Left renal cortex interstitium (tissue), 4 donors: ENCODE measurements at regions not wholly inside any gene's neighbourhood (a gene's known extent, or its start where the extent isn't known, plus 50 kb on each side); places are given as distances from the start of the nearest gene placed in this dataset.
"Not testable (repeated sequence)": the region's sequence is repeated elsewhere in the genome, so short reads cannot be mapped to it uniquely, and the experiment has no call there.

Experiments used
- DNase-seq, 4 donors: peaks; one replicate each; pipeline ENCODE4 v3.0.0-alpha.2; 2013; ENCODE audit warnings: low read depth in 4 of 4, low spot score in 2 of 4, missing footprints in 1 of 4

- no peak for DNase-seq
These were observed 183.9 kb upstream of the PCDH7 start for GRCh38 chr4:30536231-30536630.

- no peak for DNase-seq
These were observed 182.7 kb upstream of the PCDH7 start for GRCh38 chr4:30537456-30537855.

GRCh38 chr4:30538794-30539193 is 181.4 kb upstream of the PCDH7 start:
- no peak for DNase-seq

- no peak for DNase-seq
These were observed 177.1 kb upstream of the PCDH7 start for GRCh38 chr4:30543057-30543456.

GRCh38 chr4:30553151-30553550 is 167.0 kb upstream of the PCDH7 start:
- DNase-seq: no peak

- no peak for DNase-seq
These were observed 166.5 kb upstream of the PCDH7 start for GRCh38 chr4:30553706-30554105.

- DNase-seq: no peak
These were observed 164.4 kb upstream of the PCDH7 start for GRCh38 chr4:30555775-30556174.

- no peak for DNase-seq
These were observed 160.7 kb upstream of the PCDH7 start for GRCh38 chr4:30559481-30559880.

GRCh38 chr4:30586850-30587249 is 133.3 kb upstream of the PCDH7 start:
- DNase-seq: no peak

GRCh38 chr4:30589669-30590068 is 130.5 kb upstream of the PCDH7 start:
- not testable (repeated sequence) for DNase-seq

GRCh38 chr4:30600246-30601017 is 119.7 kb upstream of the PCDH7 start:
- no peak for DNase-seq

- DNase-seq: no peak
These were observed 118.9 kb upstream of the PCDH7 start for GRCh38 chr4:30601070-30601865.

GRCh38 chr4:30605616-30606190 is 114.5 kb upstream of the PCDH7 start:
- DNase-seq: no peak

- DNase-seq: no peak
These were observed 109.8 kb upstream of the PCDH7 start for GRCh38 chr4:30610361-30610760.

- no peak for DNase-seq
These were observed 105.4 kb upstream of the PCDH7 start for GRCh38 chr4:30614771-30615170.

- no peak for DNase-seq
These were observed 103.1 kb upstream of the PCDH7 start for GRCh38 chr4:30616942-30617646.

GRCh38 chr4:30617836-30618235 is 102.3 kb upstream of the PCDH7 start:
- no peak for DNase-seq

- DNase-seq: no peak
These were observed 100.5 kb upstream of the PCDH7 start for GRCh38 chr4:30619679-30620078.

GRCh38 chr4:30620711-30621110 is 99.5 kb upstream of the PCDH7 start:
- no peak for DNase-seq

- no peak for DNase-seq
These were observed 89.7 kb upstream of the PCDH7 start for GRCh38 chr4:30630431-30630830.

- DNase-seq: no peak
These were observed 87.4 kb upstream of the PCDH7 start for GRCh38 chr4:30632751-30633150.
